ENCODE measurements at regions not wholly inside any gene's neighbourhood (a gene's known extent, or its start where the extent isn't known, plus 50 kb on each side); places are given as distances from the start of the nearest gene placed in this dataset.

- H4K8ac ChIP-seq (ENCODE audit: extremely low read depth, insufficient read depth, low read length), result no peak overlapping the region
- no peak for DNase-seq (ENCODE audit: low read depth in 1 of 2, low spot score in 2 of 2)
- CTCF ChIA-PET (ENCODE audit: partially characterized antibody), result interaction anchor here (0.9 to 1.6 kb wide), 2 partner anchors 29 to 292 kb away, joined by 3 to 4 read pairs; no protein-coding TSS in a partner anchor
- no peak overlapping the region for H3K4me2 ChIP-seq (ENCODE audit: insufficient read depth in 1 of 2, low read depth in 2 of 2, low read length in 2 of 2)
- H3K27me3 ChIP-seq (replicated peaks in 1 of 4; ENCODE audit: control insufficient read depth in 3 of 4, extremely low read depth in 1 of 4, insufficient read depth in 3 of 4, low read length in 3 of 4), result no peaks in the 10 kb centered on the region
- no peak for FAIRE-seq
- H3K36me3 ChIP-seq (ENCODE audit: control insufficient read depth in 2 of 4, insufficient read depth in 4 of 4, low read length in 3 of 4), result no peaks in the 10 kb centered on the region
- no peaks in the 10 kb centered on the region for H3K79me2 ChIP-seq (ENCODE audit: control insufficient read depth in 1 of 2, insufficient read depth in 2 of 2, low read length in 2 of 2)
- H2BK15ac ChIP-seq (ENCODE audit: low read length), result no peak overlapping the region
- no peak overlapping the region for H3K9ac ChIP-seq (replicated peaks in 1 of 4; ENCODE audit: extremely low read depth in 1 of 4, low read depth in 3 of 4, low read length in 3 of 4)
- POLR2A ChIA-PET (ENCODE audit: partially characterized antibody), result no interaction called here
- no peak overlapping the region for H3K23ac ChIP-seq (ENCODE audit: insufficient read length)
- no peak overlapping the region for H2AK5ac ChIP-seq (ENCODE audit: low read depth, low read length)
- H3K14ac ChIP-seq (ENCODE audit: insufficient read length), result no peak overlapping the region
- H3K56ac ChIP-seq (replicated peaks; ENCODE audit: insufficient read length, low read depth, low read length), result no peak overlapping the region
- H3K4ac ChIP-seq (replicated peaks; ENCODE audit: insufficient read length, low read depth, low read length), result no peak overlapping the region
- no peaks in the 10 kb centered on the region for H3K23me2 ChIP-seq (ENCODE audit: low read depth, low read length)
- H2BK120ac ChIP-seq (replicated peaks; ENCODE audit: low read depth, low read length), result no peak overlapping the region
- H4K91ac ChIP-seq (replicated peaks; ENCODE audit: insufficient read length, low read length), result no peak overlapping the region
- H2BK12ac ChIP-seq (ENCODE audit: low read depth, low read length), result no peak overlapping the region
- peaks cover 0 to 2% (median 0%) of the 10 kb centered on the region in 4 experiments; a peak in 1 of 7 replicates for H3K4me1 ChIP-seq (replicated peaks in 1 of 4; ENCODE audit: control insufficient read depth in 3 of 4, insufficient read depth in 4 of 4, low read length in 3 of 4)
- 87% methylated on average over 4 of the region's 4 CpGs; no CpG with 5 or more reads in 1 of the 2 experiments for WGBS, 2 experiments (ENCODE audit: extremely low coverage in 1 of 2, insufficient coverage in 1 of 2, insufficient read length in 1 of 2, insufficient replicate concordance in 2 of 2, low coverage in 1 of 2, low lambda C conversion rate in 2 of 2, missing lambda C conversion rate in 1 of 2)
- H3K27ac ChIP-seq (ENCODE audit: low read depth, low read length), result no peak overlapping the region
- peaks cover 10 to 15% of the 10 kb centered on the region in 2 experiments; a peak in 3 of 4 replicates for H3K9me3 ChIP-seq (ENCODE audit: insufficient read depth in 2 of 2, low read depth in 1 of 2, low read length in 1 of 2)
- no peak overlapping the region for H2BK20ac ChIP-seq (ENCODE audit: low read length)
- H3K18ac ChIP-seq (ENCODE audit: extremely low read depth, low read length), result no peak overlapping the region
- no peak overlapping the region for H2AFZ ChIP-seq (ENCODE audit: low read length)
- no peak overlapping the region for H3K4me3 ChIP-seq (ENCODE audit: extremely low read depth in 1 of 4, insufficient read depth in 2 of 4, low read depth in 3 of 4, low read length in 4 of 4)
- H4K20me1 ChIP-seq (replicated peaks in 1 of 2; ENCODE audit: control insufficient read depth in 1 of 2, insufficient read depth in 2 of 2, low read length in 2 of 2), result no peaks in the 10 kb centered on the region
- H3K79me1 ChIP-seq (ENCODE audit: low read depth, low read length), result no peaks in the 10 kb centered on the region
- no peak overlapping the region for H2BK5ac ChIP-seq (ENCODE audit: low read depth, low read length)
- H4K5ac ChIP-seq (ENCODE audit: insufficient read length, low read depth, low read length), result no peak overlapping the region
- TF ChIP-seq, protein P1, sequence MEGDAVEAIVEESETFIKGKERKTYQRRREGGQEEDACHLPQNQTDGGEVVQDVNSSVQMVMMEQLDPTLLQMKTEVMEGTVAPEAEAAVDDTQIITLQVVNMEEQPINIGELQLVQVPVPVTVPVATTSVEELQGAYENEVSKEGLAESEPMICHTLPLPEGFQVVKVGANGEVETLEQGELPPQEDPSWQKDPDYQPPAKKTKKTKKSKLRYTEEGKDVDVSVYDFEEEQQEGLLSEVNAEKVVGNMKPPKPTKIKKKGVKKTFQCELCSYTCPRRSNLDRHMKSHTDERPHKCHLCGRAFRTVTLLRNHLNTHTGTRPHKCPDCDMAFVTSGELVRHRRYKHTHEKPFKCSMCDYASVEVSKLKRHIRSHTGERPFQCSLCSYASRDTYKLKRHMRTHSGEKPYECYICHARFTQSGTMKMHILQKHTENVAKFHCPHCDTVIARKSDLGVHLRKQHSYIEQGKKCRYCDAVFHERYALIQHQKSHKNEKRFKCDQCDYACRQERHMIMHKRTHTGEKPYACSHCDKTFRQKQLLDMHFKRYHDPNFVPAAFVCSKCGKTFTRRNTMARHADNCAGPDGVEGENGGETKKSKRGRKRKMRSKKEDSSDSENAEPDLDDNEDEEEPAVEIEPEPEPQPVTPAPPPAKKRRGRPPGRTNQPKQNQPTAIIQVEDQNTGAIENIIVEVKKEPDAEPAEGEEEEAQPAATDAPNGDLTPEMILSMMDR (IDR thresholded peaks at IDR 0.05; ENCODE audit: control extremely low read depth in 1 of 3, insufficient read depth in 1 of 3, low read depth in 1 of 3, low read length in 3 of 3), result no peak
- TF ChIP-seq EGR1 (IDR thresholded peaks at IDR 0.05; ENCODE audit: borderline replicate concordance, low read depth, low read length), result no peak
- no peak for TF ChIP-seq KDM5A (IDR thresholded peaks at IDR 0.05; ENCODE audit: low read length)
- TF ChIP-seq SRF (IDR thresholded peaks at IDR 0.05; ENCODE audit: low read depth, low read length), result no peak
- TF ChIP-seq RXRA (IDR thresholded peaks at IDR 0.05; ENCODE audit: insufficient read depth, low read depth, low read length), result no peak
- no peak for TF ChIP-seq EP300 (IDR thresholded peaks at IDR 0.05; ENCODE audit: borderline replicate concordance in 1 of 2, low read depth in 2 of 2, low read length in 2 of 2)
- TF ChIP-seq ASH2L (IDR thresholded peaks at IDR 0.05; ENCODE audit: low read length), result no peak
- TF ChIP-seq CHD2 (IDR thresholded peaks at IDR 0.05; ENCODE audit: low read length), result no peak
- no peak for TF ChIP-seq BCL11A (IDR thresholded peaks at IDR 0.05; ENCODE audit: low read depth in 2 of 2, low read length in 2 of 2)
These were observed 68.2 kb upstream of the TMPRSS2 start for GRCh38 chr21:41576013-41576615.

Measured in H1 (cell line).